WERI-Rb-1 (cell line): ENCODE measurements at regions not wholly inside any gene's neighbourhood (a gene's known extent, or its start where the extent isn't known, plus 50 kb on each side); places are given as distances from the start of the nearest gene placed in this dataset.

Source experiments
- DNase-seq: peaks from one replicate; pipeline ENCODE4 v3.0.0-alpha.2; 2020
- H3K27ac ChIP-seq: fragments of 250-450 bp; sonication (Bioruptor Pico); 2 replicates; pipeline ENCODE4 v1.5.1; 2020; ENCODE audit warnings: mild to moderate bottlenecking, moderate library complexity
- H3K27me3 ChIP-seq: fragments of 250-450 bp; sonication (Bioruptor Pico); 2 replicates; pipeline ENCODE4 v1.5.1; 2021; ENCODE audit warnings: mild to moderate bottlenecking, low read depth, moderate library complexity; ENCODE audit not compliant: insufficient read depth, severe bottlenecking
- H3K36me3 ChIP-seq: fragments of 250-450 bp; sonication (Bioruptor Pico); 2 replicates; pipeline ENCODE4 v1.5.1; 2020; ENCODE audit warnings: mild to moderate bottlenecking, moderate library complexity
- H3K4me3 ChIP-seq: 2 replicates; pipeline ENCODE4 v1.5.1; 2011; ENCODE audit warnings: low read depth, mild to moderate bottlenecking, control low read depth, low read length
- H3K9me3 ChIP-seq: fragments of 250-450 bp; sonication (Bioruptor Pico); 2 replicates; pipeline ENCODE4 v1.5.1; 2021; ENCODE audit warnings: mild to moderate bottlenecking, moderate library complexity; ENCODE audit not compliant: severe bottlenecking
- CTCF ChIP-seq: IDR thresholded peaks from 2 replicates; pipeline ENCODE4 v1.5.1; 2011; ENCODE audit warnings: low read depth, mild to moderate bottlenecking, control low read depth, inconsistent platforms, low read length

GRCh38 chr12:38961012-38961411 is 55.6 kb upstream of the CPNE8 start:
- Histone ChIP-seq H3K27ac (no peak overlapping the region), H3K4me3 (no peak overlapping the region), H3K9me3 (no peaks in the 10 kb centered on the region), H3K27me3 (peaks cover 11% of the 10 kb centered on the region), H3K36me3 (no peaks in the 10 kb centered on the region)
- no peak for DNase-seq
- TF ChIP-seq CTCF, result no peak

GRCh38 chr12:38956337-38956736 is 50.9 kb upstream of the CPNE8 start:
- H3K27ac ChIP-seq, result no peak overlapping the region
- no peak for DNase-seq
- peaks cover 16% of the 10 kb centered on the region for H3K27me3 ChIP-seq
- TF ChIP-seq CTCF, result no peak
- H3K9me3 ChIP-seq, result no peaks in the 10 kb centered on the region
- no peaks in the 10 kb centered on the region for H3K36me3 ChIP-seq
- no peak overlapping the region for H3K4me3 ChIP-seq
